Activated T-helper 1 cell treated with anti-CD3 and anti-CD28 coated beads, Interleukin-12 subunit alpha, Interleukin-12 subunit beta, Interleukin-2, Interleukin-4 antibody, amounts not matched to agents 30 ng/mL and 10 ng/mL and 1 ng/mL, durations not matched to agents 14 hours and 24 hours and 36 hours (primary cell): ENCODE measurements at regions not wholly inside any gene's neighbourhood (a gene's known extent, or its start where the extent isn't known, plus 50 kb on each side); places are given as distances from the start of the nearest gene placed in this dataset.

Experiments
- DNase-seq: peaks from one replicate; pipeline ENCODE4 v3.0.0; 2021; ENCODE audit warnings: low spot score
- H3K27ac Mint-ChIP-seq: one replicate; pipeline ENCODE4 v1.8.0; 2021; ENCODE audit warnings: mild to moderate bottlenecking, mixed read lengths
- H3K27me3 Mint-ChIP-seq: one replicate; pipeline ENCODE4 v1.8.0; 2022; ENCODE audit warnings: mild to moderate bottlenecking, moderate library complexity, mixed read lengths; ENCODE audit not compliant: insufficient read depth
- H3K36me3 Mint-ChIP-seq: one replicate; pipeline ENCODE4 v1.8.0; 2021; ENCODE audit warnings: low read depth, mixed read lengths
- H3K4me1 Mint-ChIP-seq: one replicate; pipeline ENCODE4 v1.8.0; 2021; ENCODE audit warnings: low read depth, mixed read lengths
- H3K4me3 Mint-ChIP-seq: one replicate; pipeline ENCODE4 v1.8.0; 2021; ENCODE audit warnings: mild to moderate bottlenecking, moderate library complexity, mixed read lengths
- H3K9me3 Mint-ChIP-seq: one replicate; pipeline ENCODE4 v1.8.0; 2021; ENCODE audit warnings: mixed read lengths
- intact Hi-C: fragments of 100-400 bp; cut with micrococcal nuclease; formaldehyde crosslinking; loops from one replicate; pipeline ENCODE4 v1.15.1; 2024

DNA sequence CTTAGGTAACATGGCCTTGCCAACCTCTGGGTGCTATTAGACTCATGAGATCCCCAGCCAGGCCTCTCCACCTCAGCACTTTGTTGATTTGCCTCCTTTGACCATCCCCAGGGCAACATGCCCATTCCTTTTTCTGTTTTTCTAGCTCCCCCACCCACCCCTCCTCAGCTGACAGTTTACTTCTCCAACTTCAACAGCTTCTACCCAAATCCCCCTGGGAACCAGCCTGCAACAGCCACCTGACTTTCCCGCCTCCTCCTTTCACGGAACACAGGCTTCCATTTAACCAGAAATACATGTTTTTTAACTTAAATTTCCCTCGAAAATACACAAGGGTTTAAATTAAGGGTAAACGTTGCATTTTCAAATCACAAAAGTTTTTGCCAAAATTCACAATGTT lies 117.3 kb downstream of the DLEU7 start:
- Mint-ChIP-seq H3K27me3 (peaks cover 17% of the 10 kb centered on the region), H3K9me3 (peaks cover 21% of the 10 kb centered on the region), H3K4me1 (no peaks in the 10 kb centered on the region), H3K27ac (no peak overlapping the region), H3K4me3 (no peak overlapping the region), H3K36me3 (no peaks in the 10 kb centered on the region)
- intact Hi-C loops = no loop called here
- no peak for DNase-seq

DNA sequence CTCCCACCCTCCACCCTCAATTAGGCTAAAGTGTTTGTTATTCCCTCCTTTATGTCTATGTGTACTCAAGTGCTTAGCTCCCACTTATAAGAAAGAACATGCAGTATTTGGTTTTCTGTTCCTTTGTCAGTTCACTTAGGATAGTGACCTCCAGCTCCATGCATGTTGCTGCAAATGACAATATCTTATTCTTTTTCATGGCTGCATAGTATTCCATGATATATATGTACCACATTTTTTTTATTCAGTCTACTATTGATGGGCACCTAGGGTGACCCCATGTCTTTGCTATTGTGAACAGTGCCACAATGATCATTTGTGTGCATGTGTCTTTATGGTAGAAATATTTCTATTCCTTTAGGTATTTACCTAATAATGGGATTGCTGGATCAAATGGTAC lies 114.3 kb downstream of the DLEU7 start:
- intact Hi-C loops = no loop called here
- H3K4me3 Mint-ChIP-seq = no peak overlapping the region

DNA sequence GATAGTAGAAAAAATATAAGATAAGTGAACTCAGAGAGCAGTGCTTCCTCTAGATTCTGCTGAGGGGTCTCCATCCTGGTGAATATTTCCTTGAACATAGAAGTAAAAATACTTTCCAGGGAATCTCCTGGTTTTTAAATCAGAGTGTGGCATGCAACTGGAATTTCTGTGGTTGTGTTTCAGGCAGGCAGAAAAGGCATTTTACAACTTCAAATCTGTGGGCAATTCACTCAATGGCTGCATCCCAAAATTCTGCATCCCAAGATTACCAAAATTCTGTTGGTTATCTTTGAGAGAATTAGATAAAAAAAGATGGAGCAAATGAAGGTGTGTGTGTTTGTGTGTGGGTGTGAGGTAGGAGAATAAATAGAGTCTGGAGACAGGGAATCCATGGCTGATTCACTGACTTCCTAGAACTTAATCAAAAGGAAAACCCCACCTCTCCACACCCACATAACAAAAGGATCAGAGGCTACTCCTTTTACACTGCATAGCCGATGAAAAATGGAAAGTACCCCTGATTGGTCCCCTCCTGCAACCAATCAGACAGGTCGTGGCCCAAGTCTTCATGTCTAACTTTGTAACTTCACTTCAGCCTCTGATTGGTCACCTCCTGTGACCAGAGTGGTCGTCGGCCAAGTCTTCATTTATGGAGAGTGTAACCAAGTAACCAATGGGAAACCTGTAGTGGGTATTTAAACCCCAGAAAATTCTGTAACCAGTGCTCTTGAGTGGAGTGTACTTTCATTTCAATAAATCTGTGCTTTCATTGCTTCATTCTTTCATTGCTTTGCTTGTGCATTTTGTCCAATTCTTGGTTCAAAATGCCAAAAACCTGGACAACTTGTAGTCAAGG lies 112.8 kb downstream of the DLEU7 start:
- Mint-ChIP-seq H3K4me1 (peaks cover 6% of the 10 kb centered on the region), H3K36me3 (no peaks in the 10 kb centered on the region), H3K9me3 (peaks cover 26% of the 10 kb centered on the region), H3K4me3 (no peak overlapping the region), H3K27ac (no peak overlapping the region), H3K27me3 (peaks cover 9% of the 10 kb centered on the region)
- intact Hi-C loops = no loop called here
- no peak for DNase-seq

More for the DNA sequence above, 114.3 kb downstream of the DLEU7 start:
- H3K36me3 Mint-ChIP-seq = no peaks in the 10 kb centered on the region
- peaks cover 6% of the 10 kb centered on the region for H3K4me1 Mint-ChIP-seq
- no peak for DNase-seq
- no peak overlapping the region for H3K27ac Mint-ChIP-seq
- peaks cover 21% of the 10 kb centered on the region for H3K27me3 Mint-ChIP-seq
- peaks cover 26% of the 10 kb centered on the region for H3K9me3 Mint-ChIP-seq

DNA sequence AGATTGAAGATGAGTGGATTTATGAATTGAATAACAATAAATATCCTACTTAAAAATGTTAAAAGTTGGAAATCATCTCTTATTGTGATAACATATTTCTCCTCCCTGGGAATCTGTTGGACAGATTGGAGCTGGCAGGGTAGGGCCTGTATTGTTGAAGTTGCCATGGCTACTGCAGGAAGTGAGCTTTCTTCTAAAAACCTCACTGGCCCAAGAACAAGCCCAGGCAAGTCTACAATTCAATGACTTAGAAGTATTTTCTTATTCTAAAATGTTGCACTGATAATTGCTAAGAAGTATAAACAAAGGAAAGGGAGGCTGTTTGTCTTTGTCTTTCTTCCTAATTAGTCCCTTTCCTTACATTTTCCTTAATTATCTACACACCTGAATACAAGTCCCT lies 112.1 kb downstream of the DLEU7 start:
- Mint-ChIP-seq H3K9me3 (peaks cover 26% of the 10 kb centered on the region), H3K4me3 (no peak overlapping the region), H3K4me1 (peaks cover 6% of the 10 kb centered on the region), H3K27me3 (peaks cover 14% of the 10 kb centered on the region), H3K36me3 (no peaks in the 10 kb centered on the region), H3K27ac (no peak overlapping the region)
- no peak for DNase-seq
- intact Hi-C loops = no loop called here

DNA sequence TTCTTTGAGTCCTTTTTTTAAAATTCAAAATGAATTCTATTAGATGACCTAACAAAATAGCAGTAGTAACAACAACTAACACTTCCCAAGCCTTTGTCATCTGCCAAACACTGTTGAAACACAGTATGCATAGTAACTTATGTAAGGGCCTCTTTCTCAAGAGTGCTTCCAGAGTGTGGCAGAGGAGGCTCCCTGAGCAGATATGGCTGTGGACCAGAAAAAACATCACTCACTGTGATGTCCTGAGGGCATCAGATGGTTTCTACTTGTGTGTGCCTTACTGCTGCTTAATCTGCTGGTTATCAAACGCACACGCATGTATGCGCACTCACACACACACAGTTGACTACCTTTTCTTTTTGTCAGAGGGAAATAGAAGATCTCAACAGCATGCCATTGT lies 110.8 kb downstream of the DLEU7 start:
- H3K4me3 Mint-ChIP-seq = no peak overlapping the region
- intact Hi-C loops = no loop called here
- H3K9me3 Mint-ChIP-seq = peaks cover 26% of the 10 kb centered on the region
- no peak overlapping the region for H3K27ac Mint-ChIP-seq
- no peaks in the 10 kb centered on the region for H3K36me3 Mint-ChIP-seq
- H3K27me3 Mint-ChIP-seq = peaks cover 17% of the 10 kb centered on the region
- H3K4me1 Mint-ChIP-seq = peaks cover 6% of the 10 kb centered on the region
- no peak for DNase-seq

DNA sequence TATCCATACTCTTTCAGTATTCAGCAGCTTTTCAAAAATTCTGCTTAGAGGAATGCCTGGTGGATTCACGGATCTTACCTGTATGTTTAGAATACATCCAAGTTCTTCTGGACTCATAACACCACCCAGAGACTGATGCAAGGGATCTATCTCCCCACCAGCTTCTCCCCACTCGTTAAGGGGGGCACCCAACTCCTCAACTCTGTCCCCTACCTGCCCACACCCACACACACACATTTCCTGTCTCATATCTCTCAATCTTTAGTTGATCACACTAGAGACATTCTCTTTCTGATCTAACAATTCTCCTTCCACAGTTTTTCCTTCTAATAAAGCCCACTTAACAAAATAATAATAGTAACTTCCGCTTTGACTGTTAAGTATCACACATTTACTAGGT lies 110.1 kb downstream of the DLEU7 start:
- no peak overlapping the region for H3K27ac Mint-ChIP-seq
- no peak overlapping the region for H3K4me3 Mint-ChIP-seq
- peaks cover 17% of the 10 kb centered on the region for H3K27me3 Mint-ChIP-seq
- DNase-seq = no peak
- H3K9me3 Mint-ChIP-seq = peaks cover 26% of the 10 kb centered on the region
- peaks cover 6% of the 10 kb centered on the region for H3K4me1 Mint-ChIP-seq
- no peaks in the 10 kb centered on the region for H3K36me3 Mint-ChIP-seq
- intact Hi-C loops = no loop called here

DNA sequence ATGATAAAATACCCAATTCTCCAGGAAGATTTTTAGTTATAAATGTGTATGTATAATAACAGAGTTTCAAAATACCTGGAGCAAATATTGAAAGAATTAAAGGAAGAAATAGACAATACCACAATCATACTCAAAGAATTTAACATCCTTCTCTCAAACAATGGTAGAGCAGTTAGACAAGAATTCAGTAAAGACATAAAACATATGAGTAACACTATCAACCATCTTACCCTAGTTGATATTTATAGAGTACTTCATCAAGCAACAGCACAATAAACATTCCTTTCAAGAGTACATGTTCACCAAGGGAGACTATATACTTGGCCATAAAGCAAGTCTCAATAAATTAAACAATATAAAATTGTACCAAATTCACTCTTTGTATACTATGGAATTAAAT lies 108.4 kb downstream of the DLEU7 start:
- Mint-ChIP-seq H3K9me3 (peaks cover 15% of the 10 kb centered on the region), H3K4me3 (no peak overlapping the region), H3K27me3 (peaks cover 15% of the 10 kb centered on the region), H3K36me3 (no peaks in the 10 kb centered on the region), H3K4me1 (peaks cover 6% of the 10 kb centered on the region), H3K27ac (no peak overlapping the region)
- no peak for DNase-seq
- intact Hi-C loops = no loop called here

DNA sequence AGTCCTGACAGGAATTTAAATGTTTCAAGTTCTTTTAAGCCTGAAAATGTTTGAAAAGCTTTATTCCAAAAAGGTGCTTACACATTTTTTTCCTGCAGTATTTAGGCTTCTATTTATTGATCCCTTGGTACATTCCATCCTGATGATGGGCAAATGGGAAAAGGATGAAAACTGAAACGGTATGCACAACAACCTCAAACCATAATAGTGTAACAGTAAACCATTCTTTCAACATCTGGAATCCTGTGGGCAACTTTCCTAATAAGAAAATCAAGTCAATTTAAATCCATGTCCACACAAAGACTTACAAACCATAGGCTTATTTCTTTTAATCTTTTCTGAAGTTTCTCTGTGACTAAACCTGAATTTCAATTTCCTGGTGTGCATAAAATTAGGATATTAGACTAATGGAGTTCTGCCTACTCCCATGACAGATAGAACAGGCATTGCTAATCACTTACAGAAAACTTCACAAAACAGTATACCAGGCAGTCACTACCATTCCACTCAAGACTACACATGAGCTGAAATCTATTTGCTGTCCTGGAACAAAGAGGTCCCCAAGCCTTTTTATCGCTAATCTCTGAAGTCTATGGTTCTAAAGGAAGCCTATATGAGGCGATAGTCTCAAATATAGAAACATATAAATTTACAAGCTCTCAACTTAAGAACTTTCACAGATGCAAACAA lies 103.3 kb downstream of the DLEU7 start:
- no peak overlapping the region for H3K27ac Mint-ChIP-seq
- intact Hi-C loops = no loop called here
- no peaks in the 10 kb centered on the region for H3K36me3 Mint-ChIP-seq
- no peak for DNase-seq
- H3K4me1 Mint-ChIP-seq = no peaks in the 10 kb centered on the region
- peaks cover 4% of the 10 kb centered on the region for H3K9me3 Mint-ChIP-seq
- H3K4me3 Mint-ChIP-seq = no peak overlapping the region
- H3K27me3 Mint-ChIP-seq = peaks cover 12% of the 10 kb centered on the region

DNA sequence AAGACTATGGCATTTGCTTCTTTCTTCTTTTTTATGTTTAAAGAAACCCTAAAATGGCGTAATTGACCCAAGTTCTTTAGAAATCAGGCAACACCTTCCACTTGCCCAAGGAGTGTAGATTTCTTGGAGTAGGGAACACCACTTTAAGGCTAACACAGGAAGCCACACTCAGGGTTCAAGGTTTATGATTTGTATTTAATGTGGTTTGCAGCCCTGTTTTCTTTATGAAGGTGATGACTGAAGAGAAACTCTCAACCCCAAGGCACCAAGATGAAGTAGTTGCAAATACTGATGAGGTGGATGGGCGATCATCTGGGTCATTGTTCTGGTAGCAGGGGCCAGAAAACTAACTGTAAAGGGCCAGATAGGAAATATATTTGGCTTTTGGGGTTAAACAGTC lies 101.1 kb downstream of the DLEU7 start:
- H3K27me3 Mint-ChIP-seq = peaks cover 3% of the 10 kb centered on the region
- H3K36me3 Mint-ChIP-seq = no peaks in the 10 kb centered on the region
- no peaks in the 10 kb centered on the region for H3K4me1 Mint-ChIP-seq
- peaks cover 4% of the 10 kb centered on the region for H3K9me3 Mint-ChIP-seq
- no peak for DNase-seq
- intact Hi-C loops = no loop called here
- H3K4me3 Mint-ChIP-seq = no peak overlapping the region
- H3K27ac Mint-ChIP-seq = no peak overlapping the region

DNA sequence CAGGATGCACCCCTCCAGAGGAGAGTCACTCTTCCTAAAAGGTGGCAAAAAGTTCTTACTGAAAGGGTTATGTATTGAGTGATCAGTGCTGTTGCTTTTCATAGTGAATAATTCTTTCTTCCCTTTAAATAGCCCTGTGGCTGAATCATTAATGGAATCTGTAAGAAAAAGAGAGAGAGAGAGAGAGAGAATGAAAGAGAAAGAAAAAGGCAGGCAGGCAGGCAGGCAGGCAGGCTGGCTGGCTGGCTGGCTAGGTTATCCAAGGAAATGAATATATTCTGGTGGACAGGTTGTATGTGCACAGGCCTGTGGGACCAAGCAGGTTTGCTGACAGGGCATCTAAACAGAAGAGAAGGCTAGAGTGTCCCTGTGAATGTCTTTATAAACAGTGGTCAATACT lies 100.5 kb downstream of the DLEU7 start:
- no peaks in the 10 kb centered on the region for H3K36me3 Mint-ChIP-seq
- H3K4me1 Mint-ChIP-seq = no peaks in the 10 kb centered on the region
- H3K9me3 Mint-ChIP-seq = peaks cover 4% of the 10 kb centered on the region
- no peak for DNase-seq
- no peak overlapping the region for H3K27ac Mint-ChIP-seq
- no peak overlapping the region for H3K4me3 Mint-ChIP-seq
- intact Hi-C loops = no loop called here
- H3K27me3 Mint-ChIP-seq = peaks cover 7% of the 10 kb centered on the region

DNA sequence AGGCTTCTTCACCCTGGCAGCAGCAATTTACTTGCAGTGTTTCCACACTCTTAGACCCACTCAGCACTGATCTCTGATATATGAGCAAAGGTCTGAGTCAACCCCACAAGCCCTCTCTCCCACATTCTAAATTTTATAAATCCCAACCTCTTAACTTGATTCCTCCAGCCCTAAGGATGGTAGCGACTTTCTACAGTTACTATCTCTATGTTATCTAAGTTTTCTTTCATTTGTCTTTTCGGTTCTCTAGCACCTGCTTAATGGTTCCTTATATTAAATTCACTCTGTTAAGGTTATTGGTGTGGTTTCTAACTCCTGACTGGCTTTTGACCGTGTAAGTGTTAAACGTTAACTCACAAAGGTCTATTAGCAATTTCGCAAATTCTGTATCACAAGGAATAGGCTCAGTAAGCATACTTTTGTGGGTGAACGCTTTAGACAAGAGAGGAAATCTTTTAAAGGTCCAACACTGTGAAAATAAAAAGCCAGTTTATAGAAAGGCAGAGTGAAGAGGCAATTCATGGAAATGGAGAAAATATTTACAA lies 99.3 kb downstream of the DLEU7 start:
- no peak for DNase-seq
- Mint-ChIP-seq H3K36me3 (no peaks in the 10 kb centered on the region), H3K9me3 (peaks cover 4% of the 10 kb centered on the region), H3K27ac (no peak overlapping the region), H3K27me3 (peaks cover 13% of the 10 kb centered on the region), H3K4me1 (no peaks in the 10 kb centered on the region), H3K4me3 (no peak overlapping the region)
- intact Hi-C loops = no loop called here

DNA sequence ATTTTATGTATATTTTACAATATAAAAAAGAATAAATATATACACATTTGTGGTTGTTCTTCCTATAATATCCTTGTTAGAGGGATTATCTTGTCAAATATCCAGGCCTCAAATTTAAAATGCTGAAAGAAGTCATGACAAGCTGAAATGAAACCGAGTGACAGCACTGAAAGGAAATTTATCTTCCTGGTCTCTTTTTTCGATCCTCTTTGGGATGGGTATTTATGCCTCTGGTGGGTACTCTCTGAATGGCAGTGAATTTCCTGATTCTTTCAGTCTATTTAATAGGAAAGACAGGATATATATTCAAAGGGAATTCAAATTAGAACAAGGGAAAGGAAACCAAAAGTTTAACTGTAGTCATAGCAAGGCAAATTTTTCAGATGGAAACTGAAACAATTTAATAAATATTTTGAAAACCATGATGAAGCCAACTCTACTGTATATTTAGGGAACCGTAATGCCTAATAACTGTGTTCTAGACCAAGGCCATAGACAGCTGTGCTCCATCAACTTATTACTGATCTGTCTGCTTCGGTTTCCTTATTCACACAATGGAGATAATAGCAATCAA lies 97.9 kb downstream of the DLEU7 start:
- no peak overlapping the region for H3K4me3 Mint-ChIP-seq
- DNase-seq = no peak
- intact Hi-C loops = no loop called here
- H3K9me3 Mint-ChIP-seq = peaks cover 11% of the 10 kb centered on the region
- peaks cover 18% of the 10 kb centered on the region for H3K27me3 Mint-ChIP-seq
- no peaks in the 10 kb centered on the region for H3K36me3 Mint-ChIP-seq
- no peaks in the 10 kb centered on the region for H3K4me1 Mint-ChIP-seq
- H3K27ac Mint-ChIP-seq = no peak overlapping the region

DNA sequence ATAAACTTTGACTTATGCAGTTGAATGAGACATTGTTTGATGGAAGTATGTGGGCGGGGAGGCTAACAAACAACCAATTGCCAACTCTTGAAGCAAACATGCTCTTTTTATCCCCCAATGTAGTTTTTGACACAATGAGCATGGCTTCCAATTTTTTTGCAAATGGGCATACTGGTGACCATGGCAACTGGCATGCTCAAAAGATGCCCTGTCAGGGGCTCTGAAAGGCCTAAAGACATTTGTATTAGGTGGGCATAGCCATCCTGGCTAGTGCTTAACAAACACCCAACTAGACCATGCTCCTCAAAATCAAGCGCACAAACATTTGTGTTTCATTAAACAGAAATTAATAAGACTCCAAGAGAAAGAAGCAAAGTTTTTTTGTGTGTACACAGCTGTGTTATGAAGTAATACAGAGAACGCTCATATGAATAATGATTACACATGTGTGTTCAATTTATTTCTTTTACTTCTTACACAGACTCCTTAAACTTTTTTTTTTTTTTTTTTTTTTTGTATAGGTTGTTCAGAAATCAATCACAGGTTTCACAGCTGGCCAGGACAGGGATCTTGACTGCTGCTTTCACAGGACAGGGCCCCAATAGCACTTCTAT lies 95.6 kb downstream of the DLEU7 start:
- no peaks in the 10 kb centered on the region for H3K36me3 Mint-ChIP-seq
- H3K27me3 Mint-ChIP-seq = peaks cover 15% of the 10 kb centered on the region
- intact Hi-C loops = no loop called here
- H3K4me3 Mint-ChIP-seq = no peak overlapping the region
- H3K27ac Mint-ChIP-seq = no peak overlapping the region
- H3K4me1 Mint-ChIP-seq = no peaks in the 10 kb centered on the region
- H3K9me3 Mint-ChIP-seq = peaks cover 8% of the 10 kb centered on the region
- DNase-seq = no peak
